Hepatocyte (in vitro differentiated cells): ENCODE measurements at regions not wholly inside any gene's neighbourhood (a gene's known extent, or its start where the extent isn't known, plus 50 kb on each side); places are given as distances from the start of the nearest gene placed in this dataset.

Experiments
- DNase-seq: peaks from one replicate; pipeline ENCODE4 v3.0.0-alpha.2; 2016; ENCODE audit warnings: low spot score
- H2AFZ ChIP-seq: fragments of 200-600 bp; sonication (generic); 2 replicates; pipeline ENCODE4 v1.6.0; 2016; ENCODE audit warnings: antibody characterized with exemption, mild to moderate bottlenecking
- H3K27ac ChIP-seq: fragments of 200-600 bp; sonication (generic); 2 replicates; pipeline ENCODE4 v1.5.1; 2016; ENCODE audit warnings: mild to moderate bottlenecking
- H3K27me3 ChIP-seq: fragments of 200-600 bp; sonication (generic); 2 replicates; pipeline ENCODE4 v1.6.1; 2016
- H3K36me3 ChIP-seq: fragments of 200-600 bp; sonication (generic); replicated peaks from 2 replicates; pipeline ENCODE4 v1.5.1; 2016; ENCODE audit warnings: low read depth; ENCODE audit not compliant: insufficient read depth
- H3K4me1 ChIP-seq: fragments of 200-600 bp; sonication (generic); 2 replicates; pipeline ENCODE4 v1.5.1; 2016; ENCODE audit warnings: mild to moderate bottlenecking, moderate library complexity; ENCODE audit not compliant: insufficient read depth
- H3K4me2 ChIP-seq: fragments of 200-600 bp; sonication (generic); 2 replicates; pipeline ENCODE4 v1.6.0; 2016
- H3K4me3 ChIP-seq: fragments of 200-600 bp; sonication (generic); 2 replicates; pipeline ENCODE4 v1.5.1; 2016; ENCODE audit warnings: mild to moderate bottlenecking
- H3K79me2 ChIP-seq: fragments of 200-600 bp; sonication (generic); 2 replicates; pipeline ENCODE4 v1.6.0; 2017; ENCODE audit warnings: mild to moderate bottlenecking
- H3K9me2 ChIP-seq: fragments of 200-600 bp; sonication (generic); replicated peaks from 2 replicates; pipeline ENCODE4 v1.6.0; 2017; ENCODE audit warnings: mild to moderate bottlenecking; ENCODE audit not compliant: insufficient read depth
- H3K9me3 ChIP-seq: fragments of 200-600 bp; sonication (generic); 2 replicates; pipeline ENCODE4 v1.5.1; 2016; ENCODE audit warnings: low read depth, mild to moderate bottlenecking
- H4K20me1 ChIP-seq: fragments of 200-600 bp; sonication (generic); 2 replicates; pipeline ENCODE4 v1.6.0; 2016; ENCODE audit warnings: mild to moderate bottlenecking; ENCODE audit not compliant: insufficient read depth, poor library complexity, severe bottlenecking
- CTCF ChIP-seq: fragments of 200-600 bp; sonication (generic); IDR thresholded peaks from 2 replicates; pipeline ENCODE4 v1.5.1; 2016; ENCODE audit warnings: antibody characterized with exemption, mild to moderate bottlenecking; ENCODE audit not compliant: poor library complexity
- EZH2 ChIP-seq: fragments of 200-600 bp; sonication (generic); IDR thresholded peaks from 2 replicates; pipeline ENCODE4 v1.6.1; 2016; ENCODE audit warnings: antibody characterized with exemption, mild to moderate bottlenecking, borderline replicate concordance
- EZH2phosphoT487 ChIP-seq: fragments of 200-600 bp; sonication (generic); IDR thresholded peaks from one replicate; pipeline ENCODE4 v1.6.1; 2018; ENCODE audit warnings: antibody characterized with exemption, mild to moderate bottlenecking, low read depth, moderate library complexity; ENCODE audit not compliant: unreplicated experiment, severe bottlenecking
- WGBS: methylation state at CpG from one replicate; pipeline ENCODE4 v1.1.6; 2016; ENCODE audit warnings: low lambda C conversion rate; ENCODE audit errors: missing lambda C conversion rate; 5-methylcytosine and 5-hydroxymethylcytosine counted together

- no peaks in the 10 kb centered on the region for H4K20me1 ChIP-seq
- H3K36me3 ChIP-seq: no peaks in the 10 kb centered on the region
- H2AFZ ChIP-seq: no peak overlapping the region
- 89% methylated on average over 3 of the region's 3 CpGs for WGBS
- H3K9me2 ChIP-seq: no peaks in the 10 kb centered on the region
- H3K27ac ChIP-seq: no peak overlapping the region
- no peak for DNase-seq
- TF ChIP-seq EZH2phosphoT487 (no peak), EZH2 (no peak), CTCF (no peak)
- no peaks in the 10 kb centered on the region for H3K9me3 ChIP-seq
- no peaks in the 10 kb centered on the region for H3K79me2 ChIP-seq
- no peaks in the 10 kb centered on the region for H3K4me1 ChIP-seq
- no peak overlapping the region for H3K4me2 ChIP-seq
- H3K4me3 ChIP-seq: no peak overlapping the region
- H3K27me3 ChIP-seq: no peaks in the 10 kb centered on the region
Observed at GRCh38 chr2:35522450-35522849, 833.1 kb upstream of the CRIM1 start.

- no peak overlapping the region for H2AFZ ChIP-seq
- H3K36me3 ChIP-seq: no peaks in the 10 kb centered on the region
- H3K4me2 ChIP-seq: no peak overlapping the region
- H3K9me2 ChIP-seq: no peaks in the 10 kb centered on the region
- no peaks in the 10 kb centered on the region for H4K20me1 ChIP-seq
- TF ChIP-seq CTCF: no peak
- TF ChIP-seq EZH2: no peak
- no peak for TF ChIP-seq EZH2phosphoT487
- no peak overlapping the region for H3K27ac ChIP-seq
- no peaks in the 10 kb centered on the region for H3K4me1 ChIP-seq
- DNase-seq: no peak
- no peaks in the 10 kb centered on the region for H3K79me2 ChIP-seq
- 86% methylated on average over 3 of the region's 3 CpGs for WGBS
- no peaks in the 10 kb centered on the region for H3K27me3 ChIP-seq
- no peak overlapping the region for H3K4me3 ChIP-seq
- H3K9me3 ChIP-seq: no peaks in the 10 kb centered on the region
Observed at GRCh38 chr2:35510636-35511035, 844.9 kb upstream of the CRIM1 start.

GRCh38 chr2:35508601-35509000, 847.0 kb upstream of the CRIM1 start:
- H2AFZ ChIP-seq: no peak overlapping the region
- H3K9me2 ChIP-seq: no peaks in the 10 kb centered on the region
- no peaks in the 10 kb centered on the region for H3K79me2 ChIP-seq
- DNase-seq: no peak
- no peaks in the 10 kb centered on the region for H4K20me1 ChIP-seq
- no peaks in the 10 kb centered on the region for H3K27me3 ChIP-seq
- H3K4me2 ChIP-seq: no peak overlapping the region
- WGBS: 94% methylated on average over 2 of the region's 2 CpGs
- H3K36me3 ChIP-seq: no peaks in the 10 kb centered on the region
- TF ChIP-seq EZH2phosphoT487 (no peak), EZH2 (no peak), CTCF (no peak)
- H3K27ac ChIP-seq: no peak overlapping the region
- no peaks in the 10 kb centered on the region for H3K9me3 ChIP-seq
- H3K4me1 ChIP-seq: no peaks in the 10 kb centered on the region
- no peak overlapping the region for H3K4me3 ChIP-seq

- no peak for DNase-seq
- 85% methylated on average over 3 of the region's 3 CpGs for WGBS
- H3K9me3 ChIP-seq: no peaks in the 10 kb centered on the region
- H3K4me2 ChIP-seq: no peak overlapping the region
- no peaks in the 10 kb centered on the region for H3K9me2 ChIP-seq
- no peaks in the 10 kb centered on the region for H3K36me3 ChIP-seq
- no peaks in the 10 kb centered on the region for H4K20me1 ChIP-seq
- H3K4me1 ChIP-seq: no peaks in the 10 kb centered on the region
- H3K4me3 ChIP-seq: no peak overlapping the region
- H3K27ac ChIP-seq: no peak overlapping the region
- no peaks in the 10 kb centered on the region for H3K79me2 ChIP-seq
- no peaks in the 10 kb centered on the region for H3K27me3 ChIP-seq
- H2AFZ ChIP-seq: no peak overlapping the region
- TF ChIP-seq CTCF (no peak), EZH2 (no peak), EZH2phosphoT487 (no peak)
Observed at GRCh38 chr2:35504419-35504818, 851.2 kb upstream of the CRIM1 start.
